H4 (cell line): ENCODE measurements at regions not wholly inside any gene's neighbourhood (a gene's known extent, or its start where the extent isn't known, plus 50 kb on each side); places are given as distances from the start of the nearest gene placed in this dataset.
"Not testable (repeated sequence)": the region's sequence is repeated elsewhere in the genome, so short reads cannot be mapped to it uniquely, and the experiment has no call there.

Source experiments
- DNase-seq: peaks from one replicate; pipeline ENCODE4 v3.0.0-alpha.2; 2015; ENCODE audit warnings: low spot score

DNA sequence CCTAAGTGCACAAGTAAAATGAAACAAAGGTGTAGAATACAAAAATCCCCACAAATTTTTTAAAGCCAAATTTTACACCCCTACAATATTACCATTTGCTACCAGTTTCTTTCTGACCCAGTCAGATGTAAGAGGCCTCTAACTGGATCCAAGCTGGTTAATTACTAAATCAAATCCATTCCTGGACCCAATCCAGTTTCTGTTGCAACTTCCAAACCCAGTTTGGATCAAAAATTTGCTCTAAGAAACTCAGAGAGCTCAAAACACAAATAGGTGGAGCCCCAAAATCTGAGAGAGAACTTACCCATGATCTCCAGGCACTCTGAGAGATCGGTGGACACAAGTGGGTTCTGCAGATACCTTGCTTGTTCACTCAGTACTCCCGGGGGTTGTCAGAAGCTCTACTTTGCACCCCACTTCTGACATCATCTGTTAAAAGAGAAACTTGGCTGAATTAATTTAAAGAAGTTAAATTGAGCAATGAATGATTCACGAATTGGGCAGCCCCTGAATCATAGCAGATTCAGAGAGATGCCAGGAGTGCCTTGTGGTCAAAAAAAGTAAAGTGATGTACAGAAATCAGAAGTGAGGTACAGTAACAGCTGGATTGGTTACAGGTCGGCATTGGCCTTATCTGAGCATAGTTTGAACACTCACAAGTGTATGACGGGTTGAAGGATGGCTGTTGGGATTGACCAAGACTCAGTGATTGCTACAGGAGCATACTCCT lies 448.0 kb downstream of the KCNT2 start:
- DNase-seq = no peak

- DNase-seq = no peak
These were observed 452.7 kb downstream of the KCNT2 start for GRCh38 chr1:196155586-196155985.

- DNase-seq = no peak
These were observed 455.3 kb downstream of the KCNT2 start for GRCh38 chr1:196152975-196153374.

DNA sequence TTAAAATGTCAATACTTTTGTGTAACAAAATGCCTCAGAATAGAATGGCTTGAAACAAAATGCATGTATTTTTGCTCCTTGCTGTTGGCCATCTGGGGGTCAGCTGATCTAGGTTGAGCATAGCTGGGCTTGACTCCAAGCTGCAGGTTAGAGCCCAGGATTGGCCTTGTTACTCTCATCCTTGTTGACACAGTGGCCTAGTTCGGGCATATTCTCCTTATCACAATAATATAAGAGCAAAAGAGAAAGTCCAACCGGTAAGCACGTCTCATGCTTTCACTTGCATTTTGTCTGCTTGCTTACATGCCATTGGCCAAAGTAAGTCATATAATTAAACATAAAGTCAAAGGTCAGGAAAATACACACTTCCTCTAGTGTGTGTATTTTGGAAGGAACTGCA lies 456.2 kb downstream of the KCNT2 start:
- no peak for DNase-seq

- DNase-seq = peak; percentile 8
These were observed 459.8 kb downstream of the KCNT2 start for GRCh38 chr1:196148367-196148970.

GRCh38 chr1:196147530-196147929 lies 460.7 kb downstream of the KCNT2 start:
- no peak for DNase-seq

GRCh38 chr1:196145151-196145550 lies 463.1 kb downstream of the KCNT2 start:
- DNase-seq = not testable (repeated sequence)

DNA sequence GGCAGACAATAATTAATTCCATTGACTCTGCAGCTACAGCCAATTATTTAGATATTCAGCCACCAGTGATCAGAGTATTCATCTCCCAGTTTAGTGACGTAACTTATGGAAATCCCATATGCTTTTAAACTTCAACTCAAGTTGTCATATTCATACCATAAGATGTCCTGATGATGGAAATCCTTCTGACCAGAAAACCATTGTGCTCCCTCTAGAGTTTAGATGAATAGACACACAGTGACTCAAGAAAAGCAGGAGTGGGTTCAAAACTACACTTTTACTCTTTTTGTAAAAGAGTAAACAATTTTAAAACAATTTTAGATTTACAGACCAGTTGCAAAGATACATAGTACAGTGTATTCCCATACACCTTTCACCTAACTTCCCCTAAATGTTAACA lies 463.7 kb downstream of the KCNT2 start:
- no peak for DNase-seq

- DNase-seq = no peak
These were observed 464.5 kb downstream of the KCNT2 start for GRCh38 chr1:196143602-196144342.

GRCh38 chr1:196142111-196142640 lies 466.1 kb downstream of the KCNT2 start:
- no peak for DNase-seq

DNA sequence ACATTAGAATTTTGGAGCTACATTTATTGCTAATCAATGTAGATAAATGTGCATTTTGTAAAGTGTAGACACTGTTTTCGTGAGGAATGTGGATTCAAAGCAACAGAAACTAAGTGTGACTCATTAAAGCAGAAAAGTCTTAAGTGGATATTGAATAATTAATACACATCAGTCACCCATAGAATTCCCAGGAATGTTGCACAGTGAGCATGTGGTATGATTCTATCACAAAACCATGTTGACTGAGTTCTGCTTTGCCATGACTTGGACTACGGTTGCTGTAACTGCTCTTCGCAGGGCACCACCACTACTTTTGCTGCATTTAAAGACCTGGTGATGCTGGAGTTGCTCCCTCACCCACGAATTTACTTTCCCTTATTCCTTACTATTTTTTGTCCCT lies 471.8 kb downstream of the KCNT2 start:
- DNase-seq = no peak

DNA sequence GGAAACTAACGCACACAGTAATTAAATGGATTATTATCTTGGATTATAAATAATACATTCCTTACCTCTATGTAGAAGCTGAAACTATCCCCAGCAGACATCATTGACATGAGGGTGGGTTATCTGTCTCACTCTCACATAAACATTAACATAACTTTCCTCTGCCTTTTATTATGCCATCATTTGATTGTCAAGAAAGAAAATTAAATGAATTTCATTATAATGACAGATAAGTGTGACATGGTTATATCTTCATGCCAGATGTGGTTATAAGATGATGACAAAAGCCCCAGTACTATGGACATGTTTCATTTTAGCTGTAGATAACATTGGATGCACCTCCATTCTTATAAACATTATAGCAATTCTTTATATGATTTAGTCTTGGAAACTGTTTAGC lies 476.5 kb downstream of the KCNT2 start:
- no peak for DNase-seq

- no peak for DNase-seq
These were observed 479.4 kb downstream of the KCNT2 start for GRCh38 chr1:196128835-196129234.

GRCh38 chr1:196121181-196121580 lies 487.1 kb downstream of the KCNT2 start:
- no peak for DNase-seq

GRCh38 chr1:196115646-196116045 lies 492.6 kb downstream of the KCNT2 start:
- DNase-seq = peak; percentile 41

GRCh38 chr1:196114193-196114592 lies 494.0 kb downstream of the KCNT2 start:
- no peak for DNase-seq

DNA sequence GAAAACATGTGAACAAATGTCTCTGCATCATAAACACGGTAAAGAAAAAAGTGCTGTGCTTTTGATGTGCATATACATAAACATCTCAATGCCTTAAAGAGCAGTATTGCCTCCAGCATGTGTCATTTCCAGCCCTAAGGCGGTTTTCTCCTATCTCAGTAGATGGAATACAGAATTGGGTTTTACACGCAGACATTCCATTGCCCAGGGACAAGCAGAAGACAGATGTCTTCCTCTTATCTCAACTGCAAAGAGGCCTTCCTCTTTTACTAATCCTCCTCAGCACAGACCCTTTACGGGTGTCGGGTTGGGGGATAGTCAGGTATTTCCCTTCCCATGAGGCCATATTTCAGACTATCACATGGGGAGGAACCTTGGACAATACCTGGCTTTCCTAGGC lies 499.2 kb downstream of the KCNT2 start:
- DNase-seq = not testable (repeated sequence)

GRCh38 chr1:196105901-196106300 lies 502.3 kb downstream of the KCNT2 start:
- no peak for DNase-seq

GRCh38 chr1:196102826-196103225 lies 505.4 kb downstream of the KCNT2 start:
- DNase-seq = no peak

DNA sequence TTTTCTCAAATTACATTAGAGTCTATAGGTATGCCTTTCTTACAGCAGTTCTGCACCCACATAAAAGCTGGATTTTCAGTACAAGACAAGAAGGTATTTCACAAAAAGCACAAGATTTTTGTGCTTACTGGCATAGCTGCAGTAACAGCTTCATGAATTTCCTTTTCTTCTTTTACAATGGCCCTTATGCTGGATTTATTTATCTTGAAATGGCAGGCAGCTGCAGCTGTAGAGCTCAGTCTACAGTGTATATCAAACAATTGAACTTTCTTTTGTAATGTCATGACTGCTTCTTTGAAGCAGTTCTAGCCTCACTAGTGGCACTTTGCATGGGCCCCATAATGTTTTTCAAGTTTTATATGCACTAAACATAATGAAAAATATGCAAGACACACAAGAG lies 510.2 kb downstream of the KCNT2 start:
- no peak for DNase-seq

DNA sequence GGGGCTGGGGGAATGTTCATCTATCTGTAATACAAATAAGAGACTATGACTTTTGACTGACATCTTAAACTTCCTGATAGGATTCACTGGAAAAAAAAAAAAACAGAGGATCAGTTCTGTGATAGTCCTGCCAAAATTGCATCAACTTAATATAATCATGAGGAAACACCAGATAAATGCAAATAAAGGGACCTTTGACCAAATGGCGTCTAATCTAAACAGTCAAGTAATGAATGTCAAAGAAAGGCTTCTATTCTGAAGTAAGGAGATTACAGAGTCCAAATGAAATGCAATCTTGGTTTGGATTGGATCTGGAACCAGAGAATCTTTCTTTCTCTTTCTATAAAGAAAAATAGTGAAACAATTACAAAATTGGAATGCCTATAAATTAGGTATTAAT lies 513.4 kb downstream of the KCNT2 start:
- no peak for DNase-seq

DNA sequence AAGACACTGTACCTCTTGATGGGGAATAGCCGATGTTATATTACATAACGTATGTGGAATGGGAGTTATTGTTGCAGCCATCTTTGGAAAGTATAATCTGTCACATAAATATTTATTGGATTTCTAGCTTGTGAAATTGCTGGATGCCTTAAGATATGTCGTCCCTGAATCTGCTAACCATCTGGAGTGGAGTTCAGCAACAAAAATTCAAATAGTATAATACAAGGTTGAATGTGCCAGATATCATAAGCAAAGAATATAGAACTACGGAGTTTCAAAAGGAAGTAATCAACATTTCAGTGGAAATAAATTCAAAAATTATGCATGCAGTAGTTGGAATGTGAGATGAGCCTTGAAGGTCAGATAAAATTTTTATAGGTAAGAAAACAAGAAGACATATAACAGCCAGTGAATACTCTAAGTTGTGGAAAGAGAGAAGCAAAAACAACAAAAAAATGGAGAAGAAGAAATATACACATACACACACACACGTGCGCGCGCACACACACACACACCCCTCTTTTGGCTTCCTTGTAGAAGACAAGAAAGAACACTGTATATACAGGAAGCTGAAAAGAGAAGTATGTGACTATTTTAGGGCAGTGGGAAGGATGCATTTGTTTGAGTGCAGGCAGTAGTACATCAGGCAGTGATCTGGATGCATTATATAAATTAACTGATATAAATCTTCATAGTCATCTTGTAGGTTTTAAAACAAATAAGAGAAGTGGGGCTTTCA lies 516.7 kb downstream of the KCNT2 start:
- DNase-seq = no peak
